CD4-positive, alpha-beta T cell treated with Interleukin-4 for 1 hour (primary cell): ENCODE measurements at regions not wholly inside any gene's neighbourhood (a gene's known extent, or its start where the extent isn't known, plus 50 kb on each side); places are given as distances from the start of the nearest gene placed in this dataset.
"Not testable (repeated sequence)": the region's sequence is repeated elsewhere in the genome, so short reads cannot be mapped to it uniquely, and the experiment has no call there.

ENCODE experiments used
- DNase-seq, 2 donors: peaks; one replicate each; pipeline ENCODE4 v3.0.0-alpha.2; 2020 to 2022

DNA sequence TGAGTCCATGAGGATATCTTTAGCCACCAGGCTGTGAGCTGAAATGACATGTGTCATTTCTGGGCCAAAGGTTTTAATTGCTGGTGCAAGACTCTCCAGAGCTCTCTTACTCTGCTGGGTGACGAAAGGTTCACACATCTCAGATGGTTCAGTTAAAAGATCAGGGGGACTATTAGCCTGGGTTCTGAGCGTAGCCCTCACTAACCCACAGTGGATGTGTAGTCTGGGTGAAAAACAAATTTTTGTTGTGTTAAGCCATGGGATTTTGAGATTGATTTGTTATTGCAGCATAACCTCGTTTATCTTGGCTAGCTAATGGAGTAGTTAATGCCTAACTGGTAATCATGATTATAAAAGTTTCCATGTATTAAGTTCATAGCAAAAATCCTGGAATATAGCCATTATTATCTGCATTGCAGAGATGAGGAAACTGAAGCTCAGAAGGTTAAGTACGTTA, 251.5 kb downstream of the RMST start:
- no peak for DNase-seq

DNA sequence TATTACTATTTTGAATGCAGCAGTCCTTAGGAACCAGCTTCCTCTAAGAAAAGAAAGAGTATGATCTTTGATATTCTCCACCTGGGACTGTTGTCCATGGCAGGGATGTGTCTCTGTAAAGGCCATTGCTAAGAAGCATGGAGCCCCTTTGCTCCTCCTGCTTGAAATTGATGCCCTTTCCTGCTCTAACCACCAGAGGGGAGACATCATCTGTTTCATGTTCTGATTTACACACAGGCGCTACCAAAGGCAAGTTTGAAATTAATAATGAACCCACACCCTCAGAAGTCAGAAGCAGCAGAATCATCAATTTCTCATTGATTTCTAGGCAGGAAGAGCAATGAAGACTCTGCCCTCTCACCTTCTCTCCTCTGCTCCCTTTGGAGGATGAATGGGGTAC, 253.8 kb downstream of the RMST start:
- DNase-seq, result no peak

DNA sequence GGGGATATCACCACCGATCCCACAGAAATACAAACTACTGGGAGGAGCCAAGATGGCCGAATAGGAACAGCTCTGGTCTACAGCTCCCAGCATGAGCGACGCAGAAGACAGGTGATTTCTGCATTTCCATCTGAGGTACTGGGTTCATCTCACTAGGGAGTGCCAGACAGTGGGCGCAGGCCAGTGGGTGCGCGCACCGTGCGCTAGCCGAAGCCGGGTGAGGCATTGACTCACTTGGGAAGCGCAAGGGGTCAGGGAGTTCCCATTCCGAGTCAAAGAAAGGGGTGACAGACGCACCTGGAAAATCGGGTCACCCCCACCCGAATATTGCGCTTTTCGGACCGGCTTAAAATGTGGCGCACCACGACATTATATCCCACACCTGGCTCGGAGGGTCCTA, 261.2 kb downstream of the RMST start:
- DNase-seq, result not testable (repeated sequence)

DNA sequence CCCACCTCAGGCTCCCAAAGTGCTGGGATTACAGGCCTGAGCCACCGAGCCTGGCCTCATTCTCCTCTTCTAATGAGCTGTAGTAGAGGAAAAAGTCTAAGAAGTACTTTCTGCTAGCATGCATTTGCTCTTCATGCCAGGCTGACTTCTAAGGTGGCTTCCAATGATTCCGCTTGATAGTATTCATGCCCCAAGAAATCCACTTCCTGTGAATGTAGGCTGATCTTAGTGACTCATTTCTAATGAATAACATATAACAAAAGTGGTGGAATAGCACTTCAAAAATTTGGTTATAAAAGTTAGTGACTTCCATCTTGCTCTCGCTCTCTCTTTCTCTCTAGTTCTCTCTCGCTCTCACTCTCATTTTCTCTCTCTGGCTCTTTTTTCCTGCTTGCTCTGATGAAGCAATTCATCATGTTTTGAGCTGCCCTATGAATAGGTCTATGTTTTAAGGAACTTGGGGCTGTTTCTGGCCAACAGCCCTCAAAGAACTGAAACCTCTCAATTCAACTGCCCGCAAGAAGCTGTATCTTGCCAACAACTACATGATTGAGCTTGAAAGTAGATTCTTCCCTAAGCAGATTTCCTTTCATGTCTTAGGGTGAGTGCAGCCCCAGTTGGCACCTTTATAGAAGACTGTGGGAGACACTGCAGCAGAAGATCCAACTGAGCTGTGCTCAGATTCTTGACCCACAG, 282.9 kb downstream of the RMST start:
- no peak for DNase-seq

GRCh38 chr12:97748298-97748697, 285.7 kb downstream of the RMST start:
- no peak for DNase-seq

DNA sequence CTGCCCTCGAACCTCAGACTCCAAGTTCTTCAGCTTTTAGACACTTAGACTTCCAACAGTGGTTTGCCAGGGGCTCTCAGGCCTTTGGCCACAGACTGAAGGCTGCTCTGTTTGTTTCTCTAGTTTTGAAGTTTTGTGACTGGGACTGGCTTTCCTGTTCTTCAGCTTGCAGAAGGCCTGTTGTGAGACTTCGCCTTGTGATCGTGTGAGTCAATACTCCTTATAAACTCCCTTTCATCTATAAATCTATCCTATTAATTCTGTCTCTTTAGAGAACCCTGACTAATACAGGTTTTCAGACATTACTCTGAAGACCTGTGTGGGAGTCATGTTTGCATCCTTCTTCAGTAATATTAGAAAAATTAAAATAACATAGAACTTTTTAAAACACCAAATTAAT, 289.1 kb downstream of the RMST start:
- no peak for DNase-seq

DNA sequence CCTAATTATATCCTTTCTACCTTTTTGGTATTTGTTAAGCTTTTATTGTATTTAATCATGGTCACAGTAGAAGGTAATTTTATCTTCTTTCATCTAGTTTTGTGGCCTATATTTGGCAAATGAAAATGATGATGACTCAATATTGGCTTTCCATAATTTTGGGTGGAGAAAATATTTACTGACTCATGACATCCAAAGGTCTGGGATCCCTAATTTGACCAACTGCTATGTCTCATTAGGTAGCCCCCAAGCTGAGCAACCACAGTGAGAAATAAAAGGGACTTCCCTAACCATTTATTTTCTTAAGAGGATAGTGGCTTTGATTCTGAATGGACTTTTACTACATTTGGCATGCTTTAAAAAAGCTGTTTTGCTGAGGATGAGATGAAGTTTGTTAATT, 289.5 kb downstream of the RMST start:
- no peak for DNase-seq

DNA sequence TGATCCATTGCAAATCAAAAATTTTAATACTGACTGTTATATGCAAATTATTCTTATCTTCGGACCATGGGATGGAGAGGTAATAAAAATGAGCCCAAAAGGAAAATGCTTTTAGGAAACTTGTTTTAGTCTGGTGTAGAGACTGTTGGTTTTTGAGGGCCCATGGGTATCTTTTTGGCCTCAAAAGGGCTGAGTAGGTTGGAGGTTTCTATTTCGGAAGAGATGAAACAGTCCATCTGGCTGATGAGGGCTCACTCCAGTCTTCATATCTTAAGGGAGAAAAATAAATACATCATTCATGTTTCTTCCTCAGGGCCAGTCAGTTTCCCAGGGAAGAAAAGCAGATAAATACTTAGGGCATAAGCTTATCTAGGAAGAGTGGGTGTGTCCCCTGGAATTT, 290.7 kb downstream of the RMST start:
- DNase-seq, result no peak

- no peak for DNase-seq
Observed at GRCh38 chr12:97754306-97754705, 291.7 kb downstream of the RMST start.

DNA sequence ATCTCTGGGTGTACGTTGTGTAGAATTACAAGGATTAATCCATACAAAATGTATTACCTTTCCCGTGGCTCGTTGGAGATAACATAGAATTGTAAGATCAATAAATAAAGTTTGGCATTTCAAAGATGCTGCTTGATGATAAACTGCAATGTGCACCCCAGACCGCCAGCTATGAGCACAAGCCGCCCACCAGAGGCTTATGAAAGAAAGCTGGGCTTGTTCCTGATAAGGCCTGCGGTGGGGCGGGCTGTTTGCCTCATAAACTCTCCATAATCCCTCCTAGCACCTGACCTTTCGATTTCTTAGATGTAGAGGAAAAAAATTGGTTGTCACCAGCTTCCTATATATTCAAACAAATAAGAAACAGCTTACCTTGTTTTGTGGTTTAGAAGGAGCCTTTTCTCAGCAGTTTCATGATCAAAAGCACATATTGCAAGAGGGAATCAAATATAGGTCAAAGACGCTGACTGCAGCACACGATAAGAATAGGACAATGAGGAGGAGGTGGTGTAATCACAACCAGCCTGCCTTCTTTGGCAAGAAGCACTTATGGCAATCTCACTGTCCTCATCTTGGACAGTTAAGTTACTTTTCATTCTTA, 293.6 kb downstream of the RMST start:
- no peak for DNase-seq

GRCh38 chr12:97756741-97757140, 294.1 kb downstream of the RMST start:
- no peak for DNase-seq

- DNase-seq, result no peak
Observed at GRCh38 chr12:97757481-97758193, 295.0 kb downstream of the RMST start.

DNA sequence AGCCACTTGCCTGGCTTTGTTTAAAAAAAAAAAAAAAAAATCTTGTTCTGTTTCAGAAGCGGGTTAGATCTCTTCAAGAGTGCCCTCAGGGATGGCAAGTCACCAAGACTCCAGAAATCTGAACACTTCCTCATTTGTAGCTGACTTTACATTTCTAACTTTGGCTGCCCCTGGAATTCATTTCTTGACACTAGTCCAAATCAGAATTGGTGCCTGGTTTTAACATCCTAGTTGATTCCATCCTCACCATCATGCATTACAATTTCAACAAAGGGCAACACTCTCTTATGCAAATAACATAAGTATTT, 295.5 kb downstream of the RMST start:
- DNase-seq, result no peak

DNA sequence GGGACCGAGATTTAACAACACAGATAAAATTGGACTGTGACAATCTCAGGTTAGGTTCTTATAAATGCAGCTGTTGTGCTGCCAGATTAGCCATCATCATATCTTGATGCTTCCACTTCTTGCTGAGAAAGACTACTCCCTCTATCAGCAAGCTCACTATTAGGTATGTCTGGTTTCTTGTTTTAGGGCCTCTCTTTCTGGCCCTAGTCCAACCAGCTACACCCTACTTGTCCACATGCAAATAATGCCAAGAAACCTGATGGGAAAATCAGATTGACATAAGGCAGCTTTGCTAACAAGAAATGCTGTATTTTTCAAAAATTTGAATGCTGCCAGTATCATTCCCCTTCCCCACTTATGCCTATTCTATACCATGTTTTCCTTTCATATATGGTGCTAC, 296.0 kb downstream of the RMST start:
- no peak for DNase-seq

- DNase-seq, result no peak
Observed at GRCh38 chr12:97760601-97761000, 298.0 kb downstream of the RMST start.

DNA sequence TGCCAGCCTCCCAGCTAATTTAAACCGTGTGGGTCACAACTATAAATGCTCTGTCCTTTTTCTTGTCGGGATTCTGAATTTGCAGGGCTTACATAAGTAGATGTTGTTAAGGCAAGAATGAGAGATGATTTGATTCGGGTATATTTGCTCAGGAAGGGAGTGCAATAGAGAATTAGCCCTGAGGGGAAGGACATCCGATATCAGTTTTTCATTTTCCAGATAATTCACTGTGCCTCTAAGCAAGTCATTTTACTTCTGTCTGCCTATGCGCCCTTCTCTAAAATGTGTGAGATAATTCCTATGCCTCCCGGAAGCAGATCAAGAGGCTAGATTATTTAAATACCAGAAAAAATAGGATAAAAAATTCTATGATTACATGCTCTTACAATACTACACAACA, 300.5 kb downstream of the RMST start:
- no peak for DNase-seq

GRCh38 chr12:97764700-97765099, 302.1 kb downstream of the RMST start:
- DNase-seq, result no peak

- no peak for DNase-seq
Observed at GRCh38 chr12:97767347-97767746, 304.7 kb downstream of the RMST start.

DNA sequence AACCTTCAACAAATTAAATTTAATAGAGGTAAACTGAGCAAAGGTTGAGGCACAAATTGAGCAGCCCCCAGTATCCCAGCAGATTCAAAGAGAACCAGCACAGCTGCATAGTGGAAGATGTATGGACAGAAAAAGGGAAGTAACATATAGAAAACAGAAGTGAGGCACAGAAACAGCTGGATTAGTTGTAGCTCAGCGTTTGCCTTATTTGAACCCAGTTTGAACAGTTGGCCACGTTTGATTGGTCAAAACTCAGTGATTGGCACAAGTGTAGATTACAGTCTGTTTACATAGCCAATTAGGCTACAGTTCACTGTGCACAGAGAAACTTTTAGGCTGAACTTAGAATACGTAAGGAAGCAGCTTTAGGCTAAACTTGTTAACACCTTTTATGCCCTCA, 315.5 kb downstream of the RMST start:
- no peak for DNase-seq

GRCh38 chr12:97781342-97781741, 318.7 kb downstream of the RMST start:
- DNase-seq, result no peak

DNA sequence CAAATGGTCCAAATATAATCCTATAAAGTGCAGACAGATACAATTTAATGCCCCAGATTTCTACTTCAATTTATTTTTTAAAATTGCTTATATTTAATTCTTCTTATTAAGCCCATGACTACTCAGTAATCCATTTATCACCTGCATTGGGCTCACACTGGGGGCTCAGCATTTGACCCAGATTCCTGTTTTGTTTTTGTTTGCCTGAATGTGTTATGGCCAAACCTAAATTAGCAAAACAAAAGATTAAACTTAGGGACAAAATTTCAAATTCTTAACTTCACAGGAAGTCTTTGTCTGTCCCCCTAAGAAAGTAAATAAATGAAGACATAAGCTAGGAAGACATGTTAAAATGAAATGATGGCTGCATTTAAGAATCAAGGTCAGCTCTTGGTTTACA, 322.3 kb downstream of the RMST start:
- DNase-seq, result no peak

- DNase-seq, result no peak
Observed at GRCh38 chr12:97790281-97790680, 327.7 kb downstream of the RMST start.

DNA sequence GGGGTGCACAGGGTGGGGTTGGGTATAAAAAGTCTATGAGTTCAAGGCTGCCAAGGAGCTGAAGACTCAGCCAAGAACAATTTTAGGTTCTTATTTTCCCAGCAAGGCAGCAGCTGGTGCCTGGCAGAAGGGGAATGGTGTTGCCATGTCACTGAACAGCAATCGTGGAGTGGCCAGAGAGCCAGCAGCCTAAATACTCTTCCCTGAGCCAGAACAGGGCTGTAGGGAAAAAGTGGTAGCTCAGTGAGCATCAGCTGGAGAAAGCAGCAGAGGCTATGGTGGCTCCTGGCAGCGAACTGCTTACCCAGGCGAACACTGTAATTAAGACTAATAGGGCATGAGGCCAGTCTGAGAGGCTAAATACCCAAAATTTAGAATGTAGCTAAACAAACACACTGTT, 334.9 kb downstream of the RMST start:
- DNase-seq, result no peak

- DNase-seq, result no peak
Observed at GRCh38 chr12:97800561-97800960, 338.0 kb downstream of the RMST start.
